ENCODE measurements at regions not wholly inside any gene's neighbourhood (a gene's known extent, or its start where the extent isn't known, plus 50 kb on each side); places are given as distances from the start of the nearest gene placed in this dataset.

DNA sequence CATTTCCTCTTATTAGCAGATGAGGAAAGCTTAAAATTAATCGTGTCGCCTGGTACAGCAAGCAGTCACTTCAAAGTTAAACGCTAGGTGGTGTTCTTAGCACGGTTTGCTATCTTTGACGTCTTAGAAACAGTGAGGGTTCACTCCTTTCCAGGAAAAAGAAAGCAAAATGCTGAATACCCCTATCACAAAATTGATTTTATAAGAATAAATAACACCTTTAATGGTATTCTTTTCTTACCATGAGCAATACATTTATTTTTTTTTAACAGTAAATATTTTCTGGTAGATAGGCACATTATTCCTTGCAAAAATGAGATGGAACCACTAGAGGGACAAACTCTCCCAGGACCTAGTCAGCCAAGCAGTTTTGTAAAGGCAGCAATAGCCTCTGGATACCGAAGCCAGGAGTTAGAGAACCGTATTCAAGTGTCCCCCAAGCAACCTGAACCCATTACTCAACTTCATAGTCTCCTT, 153.9 kb downstream of the KDR start:
- H3K27ac Mint-ChIP-seq, result no peak overlapping the region
- no peaks in the 10 kb centered on the region for H3K4me1 Mint-ChIP-seq
- TF ChIP-seq, protein P1, sequence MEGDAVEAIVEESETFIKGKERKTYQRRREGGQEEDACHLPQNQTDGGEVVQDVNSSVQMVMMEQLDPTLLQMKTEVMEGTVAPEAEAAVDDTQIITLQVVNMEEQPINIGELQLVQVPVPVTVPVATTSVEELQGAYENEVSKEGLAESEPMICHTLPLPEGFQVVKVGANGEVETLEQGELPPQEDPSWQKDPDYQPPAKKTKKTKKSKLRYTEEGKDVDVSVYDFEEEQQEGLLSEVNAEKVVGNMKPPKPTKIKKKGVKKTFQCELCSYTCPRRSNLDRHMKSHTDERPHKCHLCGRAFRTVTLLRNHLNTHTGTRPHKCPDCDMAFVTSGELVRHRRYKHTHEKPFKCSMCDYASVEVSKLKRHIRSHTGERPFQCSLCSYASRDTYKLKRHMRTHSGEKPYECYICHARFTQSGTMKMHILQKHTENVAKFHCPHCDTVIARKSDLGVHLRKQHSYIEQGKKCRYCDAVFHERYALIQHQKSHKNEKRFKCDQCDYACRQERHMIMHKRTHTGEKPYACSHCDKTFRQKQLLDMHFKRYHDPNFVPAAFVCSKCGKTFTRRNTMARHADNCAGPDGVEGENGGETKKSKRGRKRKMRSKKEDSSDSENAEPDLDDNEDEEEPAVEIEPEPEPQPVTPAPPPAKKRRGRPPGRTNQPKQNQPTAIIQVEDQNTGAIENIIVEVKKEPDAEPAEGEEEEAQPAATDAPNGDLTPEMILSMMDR (IDR thresholded peaks at IDR 0.05; ENCODE audit: unreplicated experiment in 3 of 3), result peak; percentile 90 to 96 (median 92)
- H3K36me3 Mint-ChIP-seq (ENCODE audit: low read depth), result no peaks in the 10 kb centered on the region
- H3K27me3 Mint-ChIP-seq (ENCODE audit: low read depth), result no peaks in the 10 kb centered on the region
- no peaks in the 10 kb centered on the region for H3K9me3 Mint-ChIP-seq
- no peak overlapping the region for H3K4me3 Mint-ChIP-seq

DNA sequence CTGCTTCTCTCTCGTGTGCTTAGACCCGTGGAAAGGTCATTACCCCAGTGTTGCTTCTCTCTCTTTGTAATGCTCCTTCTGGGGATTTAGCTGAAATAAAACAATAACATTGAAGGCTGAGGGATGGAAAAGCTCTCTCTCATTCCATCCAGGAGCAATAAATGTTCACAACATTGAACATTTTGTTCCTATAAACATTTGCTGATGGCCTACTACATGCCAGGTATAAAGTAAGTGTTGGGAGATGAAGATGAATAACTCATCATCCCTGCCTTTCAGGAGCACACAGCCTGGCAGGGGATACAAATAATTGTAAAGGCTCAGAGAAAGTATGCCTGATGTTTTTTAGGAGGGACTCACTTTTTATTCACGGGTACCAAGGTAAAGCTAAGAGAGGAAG, 158.1 kb downstream of the KDR start:
- TF ChIP-seq, protein P1 (IDR thresholded peaks at IDR 0.05; ENCODE audit: unreplicated experiment in 3 of 3), result no peak
- H3K9me3 Mint-ChIP-seq, result no peaks in the 10 kb centered on the region
- H3K36me3 Mint-ChIP-seq (ENCODE audit: low read depth), result no peaks in the 10 kb centered on the region
- H3K4me1 Mint-ChIP-seq, result no peaks in the 10 kb centered on the region
- no peak overlapping the region for H3K4me3 Mint-ChIP-seq
- no peak overlapping the region for H3K27ac Mint-ChIP-seq
- H3K27me3 Mint-ChIP-seq (ENCODE audit: low read depth), result peaks cover 16% of the 10 kb centered on the region

DNA sequence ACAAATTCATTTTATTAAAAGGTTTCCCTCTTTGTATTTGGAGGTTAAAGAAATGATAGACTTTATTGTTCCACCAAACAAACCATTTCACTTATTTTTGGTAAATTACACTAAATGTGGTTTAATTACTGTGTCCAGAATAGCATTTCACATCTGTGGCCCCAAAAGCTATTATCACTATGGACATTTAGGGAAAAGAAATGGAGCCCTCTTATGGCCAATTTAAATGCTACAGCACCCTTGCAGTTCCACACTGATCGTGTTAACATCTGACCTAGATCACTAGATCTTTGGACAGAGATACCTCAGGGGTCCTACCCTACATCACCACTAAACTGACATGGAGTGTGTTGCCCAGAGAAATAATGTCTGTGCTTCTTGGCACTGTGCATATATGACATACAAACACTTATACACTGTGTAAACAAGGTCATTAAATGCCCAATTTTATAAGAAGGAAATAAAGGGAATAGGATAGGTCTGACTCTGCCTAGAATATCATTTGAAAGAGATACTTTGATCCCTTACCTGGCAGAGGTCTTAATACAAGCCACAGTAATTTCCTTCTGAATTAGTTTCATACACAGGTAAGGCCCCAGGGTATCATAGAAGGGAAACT, 163.9 kb downstream of the KDR start:
- no peak overlapping the region for H3K27ac Mint-ChIP-seq
- peaks cover 16% of the 10 kb centered on the region for H3K27me3 Mint-ChIP-seq (ENCODE audit: low read depth)
- no peaks in the 10 kb centered on the region for H3K9me3 Mint-ChIP-seq
- H3K4me3 Mint-ChIP-seq, result no peak overlapping the region
- H3K4me1 Mint-ChIP-seq, result no peaks in the 10 kb centered on the region
- TF ChIP-seq, protein P1 (IDR thresholded peaks at IDR 0.05; ENCODE audit: unreplicated experiment in 3 of 3), result peak; percentile 60 to 70 (median 68)
- H3K36me3 Mint-ChIP-seq (ENCODE audit: low read depth), result no peaks in the 10 kb centered on the region

- no peaks in the 10 kb centered on the region for H3K4me1 Mint-ChIP-seq
- peaks cover 5% of the 10 kb centered on the region for H3K27me3 Mint-ChIP-seq (ENCODE audit: low read depth)
- no peak overlapping the region for H3K4me3 Mint-ChIP-seq
- H3K9me3 Mint-ChIP-seq, result no peaks in the 10 kb centered on the region
- no peak overlapping the region for H3K27ac Mint-ChIP-seq
- H3K36me3 Mint-ChIP-seq (ENCODE audit: low read depth), result no peaks in the 10 kb centered on the region
- TF ChIP-seq, protein P1 (IDR thresholded peaks at IDR 0.05; ENCODE audit: unreplicated experiment in 3 of 3), result no peak
Measured at GRCh38 chr4:54959651-54960116, 165.7 kb downstream of the KDR start.

GRCh38 chr4:54959131-54959530, 166.3 kb downstream of the KDR start:
- TF ChIP-seq, protein P1 (IDR thresholded peaks at IDR 0.05; ENCODE audit: unreplicated experiment in 3 of 3), result no peak
- no peak overlapping the region for H3K27ac Mint-ChIP-seq

GRCh38 chr4:54958236-54958635, 167.2 kb downstream of the KDR start:
- Mint-ChIP-seq H3K27me3 (ENCODE audit: low read depth) (peaks cover 4% of the 10 kb centered on the region), H3K27ac (no peak overlapping the region), H3K9me3 (no peaks in the 10 kb centered on the region), H3K4me3 (no peak overlapping the region), H3K4me1 (no peaks in the 10 kb centered on the region), H3K36me3 (ENCODE audit: low read depth) (no peaks in the 10 kb centered on the region)
- TF ChIP-seq, protein P1 (IDR thresholded peaks at IDR 0.05; ENCODE audit: unreplicated experiment in 3 of 3), result no peak

More at GRCh38 chr4:54959131-54959530, 166.3 kb downstream of the KDR start:
- no peaks in the 10 kb centered on the region for H3K4me1 Mint-ChIP-seq
- no peak overlapping the region for H3K4me3 Mint-ChIP-seq
- H3K27me3 Mint-ChIP-seq (ENCODE audit: low read depth), result peaks cover 5% of the 10 kb centered on the region
- no peaks in the 10 kb centered on the region for H3K36me3 Mint-ChIP-seq (ENCODE audit: low read depth)
- no peaks in the 10 kb centered on the region for H3K9me3 Mint-ChIP-seq

Measured in nephron (organoid).